Breast epithelium (tissue), 3 donors: ENCODE measurements at regions not wholly inside any gene's neighbourhood (a gene's known extent, or its start where the extent isn't known, plus 50 kb on each side); places are given as distances from the start of the nearest gene placed in this dataset.

Source experiments
- CTCF ChIP-seq, 3 donors: fragments of 450-650 bp; IDR thresholded peaks; one replicate each; pipeline ENCODE4 v1.5.1; 2016 to 2017; ENCODE audit warnings: antibody characterized with exemption in 3 of 3, mild to moderate bottlenecking in 3 of 3, moderate library complexity in 3 of 3
- POLR2A ChIP-seq: fragments of 450-650 bp; IDR thresholded peaks from one replicate; pipeline ENCODE4 v1.6.1; 2016; ENCODE audit warnings: antibody characterized with exemption, mild to moderate bottlenecking, moderate library complexity
- POLR2AphosphoS5 ChIP-seq, 3 donors: sonication (generic); formaldehyde crosslinking; IDR thresholded peaks; one replicate each; pipeline ENCODE4 v1.6.1; 2017; ENCODE audit warnings: antibody characterized with exemption in 3 of 3

DNA sequence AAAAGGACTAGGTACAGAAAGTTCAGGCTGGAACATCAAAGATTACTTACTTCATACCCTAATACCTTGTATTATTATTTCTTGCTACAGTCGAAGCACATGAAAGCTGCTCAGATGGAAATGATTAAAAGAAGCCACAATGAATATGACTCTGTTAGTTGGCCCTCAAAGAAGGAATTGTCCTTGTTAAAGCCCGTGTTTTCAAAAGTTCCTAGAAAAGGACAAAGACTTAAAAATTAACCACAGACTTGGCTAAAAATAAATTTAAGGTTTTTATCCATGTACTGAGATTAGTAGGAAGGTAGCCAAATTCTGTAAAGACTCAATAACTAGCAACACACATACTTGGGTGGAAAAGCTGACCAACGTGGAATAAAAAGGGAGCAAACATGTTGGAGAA is 251.0 kb upstream of the RARB start:
- TF ChIP-seq POLR2A (no peak), CTCF (IDR thresholded peaks at IDR 0.05) (no peak), POLR2AphosphoS5 (IDR thresholded peaks at IDR 0.05) (no peak)
